Gastrocnemius medialis (tissue), 4 donors: ENCODE measurements at regions not wholly inside any gene's neighbourhood (a gene's known extent, or its start where the extent isn't known, plus 50 kb on each side); places are given as distances from the start of the nearest gene placed in this dataset.

Experiments used
- ATAC-seq, 2 donors: fragments of 150-250 bp; one replicate each; pipeline ENCODE4 v1.9.1; 2016
- DNase-seq, 2 donors: peaks; one replicate each; pipeline ENCODE4 v3.0.0-alpha.2; 2019
- H3K27ac ChIP-seq, 4 donors: fragments of 200-600 bp; sonication (generic); 1 replicate in 1 of 4; 2 replicates in 3 of 4; pipeline ENCODE4 v1.5.1; 2016 to 2018; ENCODE audit warnings: mild to moderate bottlenecking in 2 of 4, moderate library complexity in 1 of 4
- H3K27me3 ChIP-seq, 3 donors: fragments of 200-600 bp; sonication (generic) in 2 of 3; 1 replicate in 1 of 3; 2 replicates in 2 of 3; pipeline versions ENCODE4 v1.5.1 to v1.6.0; 2016 to 2019; ENCODE audit warnings: mild to moderate bottlenecking in 1 of 3, moderate library complexity in 1 of 3
- H3K36me3 ChIP-seq, 2 donors: fragments of 200-600 bp; sonication (generic) in 1 of 2; one replicate each; pipeline ENCODE4 v1.5.1; 2017 to 2018
- H3K4me1 ChIP-seq, 2 donors: fragments of 200-600 bp; sonication (generic) in 1 of 2; one replicate each; pipeline ENCODE4 v1.5.1; 2016 to 2017; ENCODE audit warnings: mild to moderate bottlenecking in 2 of 2
- H3K4me3 ChIP-seq, 4 donors: fragments of 200-600 bp; sonication (generic) in 3 of 4; 1 replicate in 1 of 4; 2 replicates in 3 of 4; pipeline ENCODE4 v1.5.1; 2016 to 2019; ENCODE audit warnings: mild to moderate bottlenecking in 2 of 4
- H3K9me3 ChIP-seq, 3 donors: fragments of 200-600 bp; sonication (generic) in 2 of 3; 1 replicate in 1 of 3; 2 replicates in 2 of 3; pipeline ENCODE4 v1.5.1; 2016 to 2019
- POLR2A ChIP-seq, 2 donors: fragments of 450-650 bp; IDR thresholded peaks; one replicate each; pipeline ENCODE4 v1.6.1; 2017; ENCODE audit warnings: antibody characterized with exemption in 2 of 2, mild to moderate bottlenecking in 2 of 2, moderate library complexity in 2 of 2
- in situ Hi-C, 4 donors: fragments of 200-750 bp; cut with MboI; loops; one replicate each; pipeline versions ENCODE4 v1.15.0 to v1.8.0; 2017; ENCODE audit warnings: low sequenced_read_pairs in 4 of 4
- intact Hi-C: fragments of 100-400 bp; cut with DNase I; formaldehyde crosslinking; loops from one replicate; pipeline ENCODE4 v1.15.1; 2023; ENCODE audit warnings: low total_unique reads
- TF ChIP-seq, protein P1 (sequence below), 5 experiments: fragments of 450-650 bp in 3 of 5; fragments of 200-600 bp in 2 of 5; sonication (generic) in 2 of 5; IDR thresholded peaks in 4 of 5; conservative IDR thresholded peaks in 1 of 5; 1 replicate in 4 of 5; 2 replicates in 1 of 5; pipeline ENCODE4 v1.5.1; 2016 to 2019; ENCODE audit warnings: antibody characterized with exemption in 5 of 5, mild to moderate bottlenecking in 3 of 5, moderate library complexity in 3 of 5

DNA sequence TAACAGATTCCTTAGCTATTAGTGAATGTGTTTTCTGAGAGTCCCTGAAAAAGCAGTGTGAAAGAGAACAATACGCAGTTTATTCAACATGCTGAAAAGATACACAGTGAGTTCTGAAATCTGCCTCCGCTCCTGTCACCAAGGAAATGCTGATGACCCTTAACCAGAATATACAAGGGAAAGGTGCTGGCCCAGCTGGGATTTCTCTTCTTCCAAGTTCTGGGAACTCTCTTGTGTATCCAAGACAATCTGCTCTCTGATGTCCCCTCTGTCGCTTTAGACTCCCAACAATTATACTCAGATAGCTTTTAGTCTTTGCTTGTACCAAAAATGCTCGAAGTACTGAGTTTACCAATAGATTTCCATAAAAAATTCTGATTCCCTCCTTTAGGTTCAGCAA is 214.9 kb downstream of the TMEM167A start:
- DNase-seq: no peak

DNA sequence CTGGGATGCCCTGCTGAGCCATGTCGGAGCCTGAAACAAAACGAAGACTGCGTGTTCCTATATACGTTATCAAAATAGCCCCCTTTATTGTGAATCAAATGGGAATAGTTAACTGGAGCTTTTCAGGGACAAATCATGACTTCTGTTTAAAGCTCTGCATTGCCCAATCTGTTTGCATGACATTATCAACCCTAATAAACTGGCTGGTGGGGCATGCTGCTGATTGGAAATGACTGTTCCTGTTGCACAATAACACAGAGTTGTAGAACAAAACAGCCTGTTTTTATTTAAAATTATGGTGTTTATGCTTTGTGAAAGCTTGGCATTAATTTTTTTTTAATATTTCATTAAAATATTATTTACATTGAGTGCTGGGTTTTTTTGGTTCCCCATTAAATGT is 215.5 kb downstream of the TMEM167A start:
- no peak for ATAC-seq
- no peaks in the 10 kb centered on the region for H3K9me3 ChIP-seq
- no peaks in the 10 kb centered on the region for H3K27me3 ChIP-seq
- intact Hi-C loops (no loop called here), in situ Hi-C loops (no loop called here)
- H3K27ac ChIP-seq: no peak overlapping the region
- H3K4me3 ChIP-seq: no peak overlapping the region
- no peaks in the 10 kb centered on the region for H3K4me1 ChIP-seq
- H3K36me3 ChIP-seq: no peaks in the 10 kb centered on the region
- no peak for DNase-seq
- TF ChIP-seq POLR2A (IDR thresholded peaks at IDR 0.05): no peak
- TF ChIP-seq, protein P1, sequence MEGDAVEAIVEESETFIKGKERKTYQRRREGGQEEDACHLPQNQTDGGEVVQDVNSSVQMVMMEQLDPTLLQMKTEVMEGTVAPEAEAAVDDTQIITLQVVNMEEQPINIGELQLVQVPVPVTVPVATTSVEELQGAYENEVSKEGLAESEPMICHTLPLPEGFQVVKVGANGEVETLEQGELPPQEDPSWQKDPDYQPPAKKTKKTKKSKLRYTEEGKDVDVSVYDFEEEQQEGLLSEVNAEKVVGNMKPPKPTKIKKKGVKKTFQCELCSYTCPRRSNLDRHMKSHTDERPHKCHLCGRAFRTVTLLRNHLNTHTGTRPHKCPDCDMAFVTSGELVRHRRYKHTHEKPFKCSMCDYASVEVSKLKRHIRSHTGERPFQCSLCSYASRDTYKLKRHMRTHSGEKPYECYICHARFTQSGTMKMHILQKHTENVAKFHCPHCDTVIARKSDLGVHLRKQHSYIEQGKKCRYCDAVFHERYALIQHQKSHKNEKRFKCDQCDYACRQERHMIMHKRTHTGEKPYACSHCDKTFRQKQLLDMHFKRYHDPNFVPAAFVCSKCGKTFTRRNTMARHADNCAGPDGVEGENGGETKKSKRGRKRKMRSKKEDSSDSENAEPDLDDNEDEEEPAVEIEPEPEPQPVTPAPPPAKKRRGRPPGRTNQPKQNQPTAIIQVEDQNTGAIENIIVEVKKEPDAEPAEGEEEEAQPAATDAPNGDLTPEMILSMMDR (IDR thresholded peaks at IDR 0.05 in 4 of 5, conservative IDR thresholded peaks at IDR 0.05 in 1 of 5): no peak

More for the DNA sequence above, 214.9 kb downstream of the TMEM167A start:
- no peak for ATAC-seq
- H3K27me3 ChIP-seq: no peaks in the 10 kb centered on the region
- H3K9me3 ChIP-seq: no peaks in the 10 kb centered on the region
- in situ Hi-C loops: no loop called here
- no peaks in the 10 kb centered on the region for H3K36me3 ChIP-seq
- H3K27ac ChIP-seq: no peak overlapping the region
- intact Hi-C loops: no loop called here
- no peaks in the 10 kb centered on the region for H3K4me1 ChIP-seq
- TF ChIP-seq POLR2A (IDR thresholded peaks at IDR 0.05): no peak
- TF ChIP-seq, protein P1 (IDR thresholded peaks at IDR 0.05 in 4 of 5, conservative IDR thresholded peaks at IDR 0.05 in 1 of 5): no peak
- no peak overlapping the region for H3K4me3 ChIP-seq

GRCh38 chr5:82859451-82860140 is 217.6 kb downstream of the TMEM167A start:
- Histone ChIP-seq H3K36me3 (no peaks in the 10 kb centered on the region), H3K4me1 (no peaks in the 10 kb centered on the region), H3K27ac (no peak overlapping the region), H3K27me3 (no peaks in the 10 kb centered on the region), H3K9me3 (no peaks in the 10 kb centered on the region), H3K4me3 (no peak overlapping the region)
- in situ Hi-C loops: no loop called here
- ATAC-seq (no peak), DNase-seq (no peak)
- TF ChIP-seq POLR2A (IDR thresholded peaks at IDR 0.05): no peak
- TF ChIP-seq, protein P1 (IDR thresholded peaks at IDR 0.05 in 4 of 5, conservative IDR thresholded peaks at IDR 0.05 in 1 of 5): no peak
- intact Hi-C loops: no loop called here

- in situ Hi-C loops (no loop called here), intact Hi-C loops (no loop called here)
- Histone ChIP-seq H3K9me3 (no peaks in the 10 kb centered on the region), H3K4me1 (no peaks in the 10 kb centered on the region), H3K27me3 (no peaks in the 10 kb centered on the region), H3K36me3 (no peaks in the 10 kb centered on the region), H3K27ac (no peak overlapping the region), H3K4me3 (no peak overlapping the region)
- TF ChIP-seq POLR2A (IDR thresholded peaks at IDR 0.05): no peak
- TF ChIP-seq, protein P1 (IDR thresholded peaks at IDR 0.05 in 4 of 5, conservative IDR thresholded peaks at IDR 0.05 in 1 of 5): no peak
- no peak for ATAC-seq
- no peak for DNase-seq
Measured at GRCh38 chr5:82858151-82859025, 218.8 kb downstream of the TMEM167A start.
